OCI-LY7 (cell line): ENCODE measurements at regions not wholly inside any gene's neighbourhood (a gene's known extent, or its start where the extent isn't known, plus 50 kb on each side); places are given as distances from the start of the nearest gene placed in this dataset.

Source experiments
- BruUV-seq: library from RNA; stranded (reverse); fragments of 400-500 nt; replicated peaks from 2 replicates; lab custom pipeline; 2021; lab: Mats Ljungman, UMichigan
- CTCF ChIA-PET: fragments of 300-600 bp; sonication (Branson Sonifier 250); formaldehyde crosslinking; loops from one replicate; lab custom pipeline; 2022; ENCODE audit warnings: antibody characterized with exemption; ENCODE audit not compliant: unreplicated experiment; lab: Charles Lee
- POLR2A ChIA-PET: fragments of 300-600 bp; sonication (Branson Sonifier 250); formaldehyde crosslinking; loops from one replicate; lab custom pipeline; 2022; ENCODE audit warnings: antibody characterized with exemption; lab: Charles Lee
- DNase-seq: peaks from one replicate; pipeline ENCODE4 v3.0.0-alpha.2; 2015; ENCODE audit warnings: low spot score
- H2AFZ ChIP-seq: fragments of 200-600 bp; sonication (generic), shearing (Covaris generic); 2 replicates; pipeline ENCODE4 v1.6.1; 2014; ENCODE audit warnings: mild to moderate bottlenecking, antibody characterized with exemption, low read length, moderate library complexity
- H3K27ac ChIP-seq: fragments of 200-600 bp; sonication (generic); 2 replicates; pipeline ENCODE4 v1.5.1; 2014; ENCODE audit warnings: mixed run types, low read depth, mild to moderate bottlenecking, moderate library complexity, low read length, inconsistent platforms; ENCODE audit not compliant: poor library complexity, severe bottlenecking
- H3K36me3 ChIP-seq: fragments of 200-600 bp; sonication (generic); 2 replicates; pipeline ENCODE4 v1.6.1; 2014; ENCODE audit warnings: mild to moderate bottlenecking, antibody characterized with exemption, low read length, moderate library complexity, mixed read lengths; ENCODE audit not compliant: insufficient read depth
- H3K4me1 ChIP-seq: fragments of 200-600 bp; sonication (generic); 2 replicates; pipeline ENCODE4 v1.5.1; 2014; ENCODE audit warnings: mild to moderate bottlenecking, low read length; ENCODE audit not compliant: insufficient read depth, poor library complexity, severe bottlenecking
- H3K4me2 ChIP-seq: fragments of 200-600 bp; sonication (generic); 2 replicates; pipeline ENCODE4 v1.6.1; 2014; ENCODE audit warnings: mild to moderate bottlenecking, low read length
- H3K4me3 ChIP-seq: fragments of 200-600 bp; sonication (generic); 2 replicates; pipeline ENCODE4 v1.5.1; 2014; ENCODE audit warnings: mild to moderate bottlenecking, low read depth, low read length; ENCODE audit not compliant: poor library complexity, severe bottlenecking
- H3K79me2 ChIP-seq: fragments of 200-600 bp; sonication (generic); 2 replicates; pipeline ENCODE4 v1.6.1; 2016; ENCODE audit warnings: low read depth, mild to moderate bottlenecking, low read length, moderate library complexity, mixed read lengths; ENCODE audit not compliant: insufficient read depth
- H3K9me2 ChIP-seq: fragments of 200-600 bp; sonication (generic); 2 replicates; pipeline ENCODE4 v1.6.1; 2016; ENCODE audit warnings: mild to moderate bottlenecking, low read length, mixed read lengths; ENCODE audit not compliant: insufficient read depth
- H3K9me3 ChIP-seq: fragments of 200-600 bp; sonication (generic); 2 replicates; pipeline ENCODE4 v1.6.1; 2014; ENCODE audit warnings: mild to moderate bottlenecking, mixed run types, low read length, mixed read lengths
- H4K20me1 ChIP-seq: fragments of 200-600 bp; sonication (generic); 2 replicates; pipeline ENCODE4 v1.6.1; 2014; ENCODE audit warnings: mild to moderate bottlenecking, antibody characterized with exemption, low read length, moderate library complexity, mixed read lengths; ENCODE audit not compliant: insufficient read depth
- EZH2phosphoT487 ChIP-seq: fragments of 200-600 bp; sonication (generic); IDR thresholded peaks from 2 replicates; pipeline ENCODE4 v1.6.1; 2018; ENCODE audit warnings: low read depth, borderline replicate concordance, mild to moderate bottlenecking, mixed run types, antibody characterized with exemption, low read length, moderate library complexity, mixed read lengths
- intact Hi-C: fragments of 100-400 bp; cut with micrococcal nuclease; formaldehyde crosslinking; loops from one replicate; pipeline ENCODE4 v1.10.0; 2022; ENCODE audit not compliant: unreplicated experiment
- TF ChIP-seq, protein P1 (sequence below): fragments of 200-600 bp; sonication (generic); conservative IDR thresholded peaks from 2 replicates; pipeline ENCODE4 v1.5.1; 2014; ENCODE audit warnings: mild to moderate bottlenecking, antibody characterized with exemption, low read length, moderate library complexity, mixed read lengths

DNA sequence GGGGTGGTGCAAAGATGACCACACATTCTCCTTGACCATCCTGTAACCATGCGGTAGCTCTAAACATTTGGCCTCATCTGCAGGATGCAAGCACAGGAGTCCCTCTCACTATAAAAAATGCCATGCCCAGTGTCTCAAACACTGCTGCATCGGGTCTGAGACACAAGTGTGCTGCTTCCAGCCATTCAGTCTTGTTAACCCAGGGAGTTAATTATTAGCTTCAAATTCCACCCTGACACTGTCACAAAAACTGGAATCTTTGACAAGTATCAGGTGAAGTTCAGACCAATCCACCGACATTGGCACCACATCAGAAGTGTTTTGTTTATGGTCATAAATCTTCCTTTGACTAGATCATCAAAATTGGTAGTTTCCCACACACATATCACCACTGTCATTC, 119.1 kb upstream of the RASEF start:
- no peaks in the 10 kb centered on the region for H3K9me3 ChIP-seq
- H3K79me2 ChIP-seq, result no peaks in the 10 kb centered on the region
- no peak overlapping the region for H3K4me2 ChIP-seq
- no TSS peak for BruUV-seq
- POLR2A ChIA-PET, result no interaction called here
- TF ChIP-seq, protein P1, sequence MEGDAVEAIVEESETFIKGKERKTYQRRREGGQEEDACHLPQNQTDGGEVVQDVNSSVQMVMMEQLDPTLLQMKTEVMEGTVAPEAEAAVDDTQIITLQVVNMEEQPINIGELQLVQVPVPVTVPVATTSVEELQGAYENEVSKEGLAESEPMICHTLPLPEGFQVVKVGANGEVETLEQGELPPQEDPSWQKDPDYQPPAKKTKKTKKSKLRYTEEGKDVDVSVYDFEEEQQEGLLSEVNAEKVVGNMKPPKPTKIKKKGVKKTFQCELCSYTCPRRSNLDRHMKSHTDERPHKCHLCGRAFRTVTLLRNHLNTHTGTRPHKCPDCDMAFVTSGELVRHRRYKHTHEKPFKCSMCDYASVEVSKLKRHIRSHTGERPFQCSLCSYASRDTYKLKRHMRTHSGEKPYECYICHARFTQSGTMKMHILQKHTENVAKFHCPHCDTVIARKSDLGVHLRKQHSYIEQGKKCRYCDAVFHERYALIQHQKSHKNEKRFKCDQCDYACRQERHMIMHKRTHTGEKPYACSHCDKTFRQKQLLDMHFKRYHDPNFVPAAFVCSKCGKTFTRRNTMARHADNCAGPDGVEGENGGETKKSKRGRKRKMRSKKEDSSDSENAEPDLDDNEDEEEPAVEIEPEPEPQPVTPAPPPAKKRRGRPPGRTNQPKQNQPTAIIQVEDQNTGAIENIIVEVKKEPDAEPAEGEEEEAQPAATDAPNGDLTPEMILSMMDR, result no peak
- no peak for TF ChIP-seq EZH2phosphoT487
- no peaks in the 10 kb centered on the region for H3K9me2 ChIP-seq
- no peak for DNase-seq
- intact Hi-C loops, result no loop called here
- H3K4me1 ChIP-seq, result no peaks in the 10 kb centered on the region
- CTCF ChIA-PET, result no interaction called here
- H2AFZ ChIP-seq, result no peak overlapping the region
- H4K20me1 ChIP-seq, result no peaks in the 10 kb centered on the region
- no peaks in the 10 kb centered on the region for H3K36me3 ChIP-seq
- no peak overlapping the region for H3K4me3 ChIP-seq
- no peak overlapping the region for H3K27ac ChIP-seq

DNA sequence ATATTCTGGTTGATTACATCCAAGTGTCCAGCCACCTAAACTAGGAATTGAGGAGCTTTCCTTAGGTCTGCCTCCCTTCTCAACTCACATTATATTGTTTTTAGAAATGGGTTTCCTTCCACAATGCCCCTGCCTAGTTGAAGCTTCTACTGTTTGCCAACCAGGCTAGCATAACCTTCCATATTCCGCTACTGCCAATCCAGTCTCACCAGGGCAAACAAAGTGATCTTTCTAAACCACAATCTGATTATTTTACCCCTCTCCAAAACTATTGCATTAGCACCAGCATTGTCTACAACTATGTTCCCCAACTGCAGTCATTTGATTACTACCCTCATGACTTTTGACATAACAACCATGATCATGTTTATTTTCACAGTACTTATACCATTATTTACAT, 115.8 kb upstream of the RASEF start:
- Histone ChIP-seq H3K9me2 (no peaks in the 10 kb centered on the region), H3K4me2 (no peak overlapping the region), H3K27ac (no peak overlapping the region), H3K9me3 (no peaks in the 10 kb centered on the region), H4K20me1 (no peaks in the 10 kb centered on the region), H3K79me2 (no peaks in the 10 kb centered on the region), H3K4me3 (no peak overlapping the region), H3K4me1 (no peaks in the 10 kb centered on the region), H2AFZ (no peak overlapping the region), H3K36me3 (no peaks in the 10 kb centered on the region)
- POLR2A ChIA-PET, result interaction anchor here (0.7 to 1.2 kb wide), 2 partner anchors 28 to 191 kb away, joined by 3 read pairs; no protein-coding TSS in a partner anchor
- no peak for DNase-seq
- TF ChIP-seq, protein P1, result no peak
- TF ChIP-seq EZH2phosphoT487, result no peak
- no TSS peak for BruUV-seq
- CTCF ChIA-PET, result no interaction called here
- intact Hi-C loops, result no loop called here

DNA sequence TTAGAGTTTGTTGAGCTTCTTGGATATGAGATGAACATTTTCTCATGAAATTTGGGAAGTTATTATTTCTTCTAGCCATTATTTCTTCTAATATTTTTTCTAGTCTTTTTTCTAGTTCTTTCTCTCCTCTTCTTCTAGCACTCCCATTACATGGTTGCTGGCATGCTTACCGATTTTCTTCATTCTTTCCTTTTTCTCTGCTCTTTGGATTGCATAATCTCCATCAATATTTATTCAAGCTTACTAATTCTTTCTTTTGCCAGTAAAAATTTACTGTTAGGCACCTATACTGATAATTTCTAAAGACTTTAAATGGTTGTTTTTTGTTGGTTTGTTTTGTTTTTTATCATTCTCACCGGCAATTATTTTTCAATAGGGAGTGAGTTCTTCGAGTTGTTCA, 114.8 kb upstream of the RASEF start:
- H3K4me3 ChIP-seq, result no peak overlapping the region
- no TSS peak for BruUV-seq

More for the DNA sequence above, 114.8 kb upstream of the RASEF start:
- no peaks in the 10 kb centered on the region for H3K36me3 ChIP-seq
- H3K9me3 ChIP-seq, result no peaks in the 10 kb centered on the region
- no peaks in the 10 kb centered on the region for H3K4me1 ChIP-seq
- ChIA-PET CTCF (no interaction called here), POLR2A (interaction anchor here (1.2 kb wide), 1 partner anchor 192 kb away, joined by 3 read pairs; no protein-coding TSS in a partner anchor)
- intact Hi-C loops, result no loop called here
- no peak overlapping the region for H2AFZ ChIP-seq
- no peak overlapping the region for H3K4me2 ChIP-seq
- H3K9me2 ChIP-seq, result no peaks in the 10 kb centered on the region
- no peak overlapping the region for H3K27ac ChIP-seq
- no peak for TF ChIP-seq EZH2phosphoT487
- TF ChIP-seq, protein P1, result no peak
- H3K79me2 ChIP-seq, result no peaks in the 10 kb centered on the region
- DNase-seq, result no peak
- H4K20me1 ChIP-seq, result no peaks in the 10 kb centered on the region
